Stomach smooth muscle (tissue), 2 donors: ENCODE measurements at regions not wholly inside any gene's neighbourhood (a gene's known extent, or its start where the extent isn't known, plus 50 kb on each side); places are given as distances from the start of the nearest gene placed in this dataset.

Experiments used
- H3K27ac ChIP-seq: one replicate; pipeline ENCODE4 v1.7.0; 2013; ENCODE audit warnings: mild to moderate bottlenecking, low read length, inconsistent platforms
- H3K27me3 ChIP-seq, 2 donors: one replicate each; pipeline ENCODE4 v1.7.0; 2013; ENCODE audit warnings: low read length in 2 of 2; ENCODE audit not compliant: insufficient read depth in 2 of 2, control insufficient read depth in 1 of 2
- H3K36me3 ChIP-seq, 2 donors: one replicate each; pipeline ENCODE4 v1.7.0; 2013; ENCODE audit warnings: low read length in 2 of 2; ENCODE audit not compliant: control insufficient read depth in 2 of 2, insufficient read depth in 2 of 2
- H3K4me1 ChIP-seq: one replicate; pipeline ENCODE4 v1.7.0; 2013; ENCODE audit warnings: low read length; ENCODE audit not compliant: control insufficient read depth, insufficient read depth
- H3K4me3 ChIP-seq, 2 donors: one replicate each; pipeline ENCODE4 v1.7.0; 2013; ENCODE audit warnings: low read length in 2 of 2
- H3K9ac ChIP-seq, 2 donors: one replicate each; pipeline ENCODE4 v1.7.0; 2013; ENCODE audit warnings: low read length in 2 of 2, mild to moderate bottlenecking in 1 of 2
- H3K9me3 ChIP-seq, 2 donors: one replicate each; pipeline ENCODE4 v1.7.0; 2013; ENCODE audit warnings: low read length in 2 of 2; ENCODE audit not compliant: control insufficient read depth in 2 of 2
- donor health status: healthy.
- donor health status: Pancreatic carcinoma.

DNA sequence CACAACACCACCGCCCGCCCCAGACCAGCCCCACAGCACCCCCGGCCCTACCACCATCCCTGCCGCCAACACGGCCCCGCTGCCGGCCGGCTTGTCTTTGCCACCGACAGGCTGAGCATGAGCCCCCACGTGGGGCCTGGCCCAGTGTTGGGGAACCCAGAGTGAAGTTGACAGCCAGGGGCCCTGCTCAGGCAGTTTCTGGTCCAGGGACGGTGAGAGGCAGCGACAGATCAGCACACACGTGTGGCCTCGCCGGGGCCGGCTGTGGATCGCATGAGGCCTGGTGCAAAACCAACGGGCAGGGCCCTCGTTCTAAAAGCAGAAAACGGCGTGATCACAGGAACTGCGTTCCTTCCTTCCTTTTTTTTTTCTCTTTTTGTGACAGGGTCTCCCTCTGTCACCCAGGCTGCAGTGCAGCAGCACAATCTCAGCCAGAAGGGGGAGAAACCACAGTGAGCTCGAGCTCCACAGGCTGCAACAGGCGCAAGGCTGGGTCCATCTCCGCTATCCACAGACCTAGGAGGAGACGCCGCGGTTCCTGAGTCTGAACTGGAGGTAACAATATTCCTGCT, 50.5 kb upstream of the FBRSL1 start:
- Histone ChIP-seq H3K27ac (no peak overlapping the region), H3K9me3 (no peaks in the 10 kb centered on the region), H3K36me3 (no peaks in the 10 kb centered on the region), H3K27me3 (peaks cover 2 to 14% of the 10 kb centered on the region in 2 donors), H3K4me3 (no peak overlapping the region), H3K4me1 (peaks cover 5% of the 10 kb centered on the region), H3K9ac (no peak overlapping the region)

- no peak overlapping the region for H3K4me3 ChIP-seq
- H3K9me3 ChIP-seq, result no peaks in the 10 kb centered on the region
- peaks cover 5% of the 10 kb centered on the region for H3K4me1 ChIP-seq
- no peak overlapping the region for H3K9ac ChIP-seq
- peaks cover 4 to 18% of the 10 kb centered on the region in 2 donors for H3K27me3 ChIP-seq
- H3K36me3 ChIP-seq, result no peaks in the 10 kb centered on the region
- H3K27ac ChIP-seq, result no peak overlapping the region
Observed at GRCh38 chr12:132438726-132439125, 51.2 kb upstream of the FBRSL1 start.

GRCh38 chr12:132437943-132438700, 51.8 kb upstream of the FBRSL1 start:
- H3K27ac ChIP-seq, result no peak overlapping the region
- peaks cover 8 to 20% of the 10 kb centered on the region in 2 donors for H3K27me3 ChIP-seq
- H3K9ac ChIP-seq, result no peak overlapping the region

GRCh38 chr12:132437252-132437932, 52.6 kb upstream of the FBRSL1 start:
- Histone ChIP-seq H3K9ac (no peak overlapping the region), H3K9me3 (no peaks in the 10 kb centered on the region), H3K4me1 (peaks cover 12% of the 10 kb centered on the region), H3K4me3 (peak overlapping the region in 1 of 2 donors; percentile 15), H3K27me3 (peaks cover 15 to 22% of the 10 kb centered on the region in 2 donors), H3K36me3 (no peaks in the 10 kb centered on the region), H3K27ac (no peak overlapping the region)

More at GRCh38 chr12:132437943-132438700, 51.8 kb upstream of the FBRSL1 start:
- Histone ChIP-seq H3K4me1 (peaks cover 6% of the 10 kb centered on the region), H3K4me3 (peak overlapping the region in 1 of 2 donors; percentile 15), H3K36me3 (no peaks in the 10 kb centered on the region), H3K9me3 (no peaks in the 10 kb centered on the region)

- no peaks in the 10 kb centered on the region for H3K36me3 ChIP-seq
- peaks cover 12% of the 10 kb centered on the region for H3K4me1 ChIP-seq
- H3K9me3 ChIP-seq, result no peaks in the 10 kb centered on the region
- H3K27me3 ChIP-seq, result peaks cover 15 to 22% of the 10 kb centered on the region in 2 donors
- no peak overlapping the region for H3K9ac ChIP-seq
- no peak overlapping the region for H3K4me3 ChIP-seq
- no peak overlapping the region for H3K27ac ChIP-seq
Observed at GRCh38 chr12:132436791-132437251, 53.1 kb upstream of the FBRSL1 start.

DNA sequence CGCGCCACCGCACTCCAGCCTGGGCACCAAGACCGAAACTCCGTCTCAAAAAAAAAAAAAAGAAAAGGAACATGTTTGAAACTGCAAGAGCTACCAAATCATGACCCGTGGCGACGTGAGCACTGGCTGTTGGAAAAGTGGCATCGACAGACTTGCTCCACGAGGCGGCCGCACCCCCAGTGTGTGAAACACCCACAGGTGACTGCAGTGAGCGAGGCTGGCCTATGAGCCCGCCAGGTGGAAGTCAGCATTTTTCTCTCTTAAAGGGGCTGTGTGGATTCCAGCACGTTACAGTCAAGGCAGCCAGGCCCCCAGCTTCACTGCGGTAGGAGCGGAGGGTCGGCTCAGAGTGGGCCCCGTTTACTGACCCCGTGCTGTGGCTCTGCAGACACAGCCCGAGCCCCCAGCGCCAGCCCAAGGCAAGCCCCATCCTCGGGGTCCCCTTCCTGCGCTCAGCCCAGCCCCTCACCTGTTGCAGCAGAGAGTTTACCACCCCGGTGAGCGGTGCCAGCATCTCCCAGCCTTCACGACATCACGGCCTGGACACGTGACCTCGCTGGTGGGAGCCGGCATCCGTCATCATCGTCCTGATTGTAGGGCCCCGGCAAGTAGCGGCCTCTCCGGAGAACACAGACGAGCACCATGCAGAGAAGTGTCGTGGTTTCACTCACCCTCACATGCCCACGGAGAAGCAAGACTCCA, 54.3 kb upstream of the FBRSL1 start:
- Histone ChIP-seq H3K9ac (no peak overlapping the region), H3K27me3 (peaks cover 15 to 26% of the 10 kb centered on the region in 2 donors), H3K9me3 (no peaks in the 10 kb centered on the region), H3K36me3 (no peaks in the 10 kb centered on the region), H3K27ac (no peak overlapping the region), H3K4me1 (peaks cover 21% of the 10 kb centered on the region), H3K4me3 (no peak overlapping the region)

GRCh38 chr12:132433641-132434395, 56.1 kb upstream of the FBRSL1 start:
- Histone ChIP-seq H3K9me3 (no peaks in the 10 kb centered on the region), H3K36me3 (no peaks in the 10 kb centered on the region), H3K4me1 (peaks cover 35% of the 10 kb centered on the region), H3K9ac (no peak overlapping the region), H3K27me3 (peaks cover 26 to 37% of the 10 kb centered on the region in 2 donors), H3K4me3 (no peak overlapping the region), H3K27ac (no peak overlapping the region)

- peaks cover 31 to 42% of the 10 kb centered on the region in 2 donors for H3K27me3 ChIP-seq
- peaks cover 30% of the 10 kb centered on the region for H3K4me1 ChIP-seq
Observed at GRCh38 chr12:132432721-132433577, 57.0 kb upstream of the FBRSL1 start.

DNA sequence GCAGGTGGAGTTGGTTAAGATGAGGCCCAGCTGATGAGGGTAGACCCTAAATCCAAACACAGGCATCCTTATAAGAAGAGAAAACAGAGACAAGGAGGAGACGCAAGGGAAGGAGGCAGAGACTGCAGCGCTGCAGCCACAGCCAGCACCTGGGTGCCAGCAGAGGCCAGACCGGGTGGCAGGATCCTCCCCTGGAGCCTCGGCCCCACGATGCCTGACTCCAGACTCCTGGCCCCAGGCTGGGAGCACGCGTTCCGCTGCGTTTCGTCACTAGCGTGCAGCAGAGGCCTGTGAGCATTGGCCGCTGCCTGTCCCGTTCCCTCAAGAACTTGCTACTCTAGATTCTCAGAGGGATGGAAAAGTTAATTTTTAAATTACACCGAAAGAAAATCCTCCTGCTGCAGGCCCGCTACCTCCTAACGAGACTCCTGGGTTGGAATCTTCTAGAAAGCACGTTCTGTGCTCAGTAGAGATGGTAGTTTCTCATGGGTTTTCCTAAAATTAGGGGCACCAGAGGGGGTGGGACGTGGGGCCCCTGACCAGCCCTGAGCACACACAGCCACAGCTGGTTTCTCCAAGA, 57.7 kb upstream of the FBRSL1 start:
- no peak overlapping the region for H3K9ac ChIP-seq

More at GRCh38 chr12:132432721-132433577, 57.0 kb upstream of the FBRSL1 start:
- Histone ChIP-seq H3K9ac (no peak overlapping the region), H3K4me3 (no peak overlapping the region), H3K36me3 (no peaks in the 10 kb centered on the region), H3K27ac (no peak overlapping the region), H3K9me3 (no peaks in the 10 kb centered on the region)

More for the DNA sequence above, 57.7 kb upstream of the FBRSL1 start:
- no peaks in the 10 kb centered on the region for H3K9me3 ChIP-seq
- H3K4me1 ChIP-seq, result peaks cover 30% of the 10 kb centered on the region
- no peak overlapping the region for H3K4me3 ChIP-seq
- no peaks in the 10 kb centered on the region for H3K36me3 ChIP-seq
- peaks cover 35 to 48% of the 10 kb centered on the region in 2 donors for H3K27me3 ChIP-seq
- no peak overlapping the region for H3K27ac ChIP-seq
